ACC112 (cell line): ENCODE measurements at regions not wholly inside any gene's neighbourhood (a gene's known extent, or its start where the extent isn't known, plus 50 kb on each side); places are given as distances from the start of the nearest gene placed in this dataset.
"Not testable (repeated sequence)": the region's sequence is repeated elsewhere in the genome, so short reads cannot be mapped to it uniquely, and the experiment has no call there.

Source experiments
- H2AFZ ChIP-seq: fragments of 200-600 bp; sonication (generic); one replicate; pipeline ENCODE4 v1.6.0; 2017; ENCODE audit warnings: antibody characterized with exemption, low read length; ENCODE audit not compliant: unreplicated experiment
- H3K27ac ChIP-seq: fragments of 200-600 bp; sonication (generic); 2 replicates; pipeline ENCODE4 v1.5.1; 2014; ENCODE audit warnings: low read depth, mild to moderate bottlenecking, antibody characterized with exemption, low read length, moderate library complexity
- H3K27me3 ChIP-seq: fragments of 200-600 bp; sonication (generic); 2 replicates; pipeline ENCODE4 v1.6.1; 2014; ENCODE audit warnings: mild to moderate bottlenecking, antibody characterized with exemption, low read length, moderate library complexity, mixed read lengths; ENCODE audit not compliant: insufficient read depth
- H3K36me3 ChIP-seq: fragments of 200-600 bp; sonication (generic); 2 replicates; pipeline ENCODE4 v1.6.1; 2016; ENCODE audit warnings: mild to moderate bottlenecking, antibody characterized with exemption, low read length, moderate library complexity, mixed read lengths; ENCODE audit not compliant: insufficient read depth
- H3K4me1 ChIP-seq: fragments of 200-600 bp; sonication (generic); one replicate; pipeline ENCODE4 v1.6.1; 2016; ENCODE audit warnings: low read length, mixed read lengths; ENCODE audit not compliant: insufficient read depth, unreplicated experiment, control insufficient read depth
- H3K4me3 ChIP-seq: fragments of 200-600 bp; sonication (generic); 2 replicates; pipeline ENCODE4 v1.5.1; 2014; ENCODE audit warnings: mild to moderate bottlenecking, low read depth, low read length
- H3K79me2 ChIP-seq: fragments of 200-600 bp; sonication (generic); one replicate; pipeline ENCODE4 v1.6.0; 2016; ENCODE audit warnings: low read length; ENCODE audit not compliant: control insufficient read depth, unreplicated experiment, insufficient read depth

- no peak overlapping the region for H3K4me3 ChIP-seq
- H3K79me2 ChIP-seq, result no peaks in the 10 kb centered on the region
- no peaks in the 10 kb centered on the region for H3K36me3 ChIP-seq
- H3K27me3 ChIP-seq, result no peaks in the 10 kb centered on the region
- no peak overlapping the region for H3K27ac ChIP-seq
- no peaks in the 10 kb centered on the region for H3K4me1 ChIP-seq
- no peak overlapping the region for H2AFZ ChIP-seq
Measured at GRCh38 chr2:194550702-194551101, 1106.3 kb upstream of the SLC39A10 start.

DNA sequence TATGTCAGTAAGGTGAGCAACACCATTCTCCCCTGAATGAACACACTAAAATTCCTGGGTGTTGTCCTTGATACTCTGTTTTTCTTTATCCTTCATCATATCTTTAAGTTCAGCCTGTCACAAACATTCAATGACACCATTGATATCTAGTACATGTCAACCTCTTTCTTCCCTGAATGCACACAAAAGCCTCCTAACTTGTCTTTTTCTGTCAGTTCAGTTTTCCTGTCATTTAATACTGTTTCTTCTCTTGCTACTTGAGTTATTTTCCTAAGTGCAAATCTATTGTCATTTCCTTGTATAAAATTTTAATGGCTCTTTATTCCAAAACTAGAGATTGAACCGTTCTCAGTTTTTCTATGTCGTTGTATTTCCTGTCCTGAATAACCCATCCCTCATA lies 1107.6 kb upstream of the SLC39A10 start:
- no peak overlapping the region for H3K27ac ChIP-seq
- no peaks in the 10 kb centered on the region for H3K36me3 ChIP-seq

DNA sequence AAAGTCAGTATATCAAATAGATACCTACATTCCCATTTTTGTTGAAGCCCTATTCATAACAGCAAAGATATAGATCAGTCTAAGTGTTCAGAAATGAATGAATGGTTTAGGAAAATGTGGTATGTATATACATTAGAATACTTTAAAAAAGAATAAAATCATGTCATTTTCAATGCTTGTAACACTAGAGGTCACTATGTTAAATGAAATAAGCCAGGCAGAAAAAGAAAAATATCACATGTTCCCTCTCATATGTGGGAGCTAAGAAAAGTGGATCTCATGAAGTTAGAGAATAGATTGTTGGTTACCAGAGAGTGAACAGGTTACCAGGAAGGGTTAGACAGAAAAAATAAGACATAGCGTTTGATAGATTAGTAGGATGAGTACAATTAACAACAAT lies 1111.0 kb upstream of the SLC39A10 start:
- no peaks in the 10 kb centered on the region for H3K4me1 ChIP-seq
- no peak overlapping the region for H3K4me3 ChIP-seq
- H2AFZ ChIP-seq, result no peak overlapping the region
- no peaks in the 10 kb centered on the region for H3K36me3 ChIP-seq
- H3K27me3 ChIP-seq, result no peaks in the 10 kb centered on the region
- no peak overlapping the region for H3K27ac ChIP-seq
- no peaks in the 10 kb centered on the region for H3K79me2 ChIP-seq

More for the DNA sequence above, 1107.6 kb upstream of the SLC39A10 start:
- Histone ChIP-seq H3K4me3 (no peak overlapping the region), H3K4me1 (no peaks in the 10 kb centered on the region), H2AFZ (no peak overlapping the region), H3K27me3 (no peaks in the 10 kb centered on the region), H3K79me2 (no peaks in the 10 kb centered on the region)

- Histone ChIP-seq H3K27me3 (no peaks in the 10 kb centered on the region), H3K79me2 (no peaks in the 10 kb centered on the region), H2AFZ (no peak overlapping the region), H3K4me1 (no peaks in the 10 kb centered on the region), H3K4me3 (no peak overlapping the region), H3K36me3 (no peaks in the 10 kb centered on the region), H3K27ac (no peak overlapping the region)
Measured at GRCh38 chr2:194539425-194539824, 1117.6 kb upstream of the SLC39A10 start.

DNA sequence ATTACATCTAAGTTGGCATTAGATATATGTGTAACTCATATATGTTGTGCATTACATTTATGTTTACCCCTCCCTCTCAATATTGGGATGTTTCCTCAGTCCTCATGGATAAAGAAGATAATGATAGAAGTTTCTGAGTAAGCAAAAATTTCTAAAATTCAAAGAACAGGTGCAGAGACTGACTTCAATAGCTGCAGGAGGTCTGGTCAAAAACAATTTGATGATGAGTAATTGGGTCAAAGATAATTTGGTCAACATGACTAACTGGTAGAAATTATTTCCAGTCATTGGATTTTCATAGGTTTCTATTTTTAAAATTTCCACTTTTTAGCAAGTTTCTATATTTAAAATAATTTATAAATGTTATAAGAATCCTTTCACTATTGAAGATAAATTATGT lies 1130.9 kb upstream of the SLC39A10 start:
- Histone ChIP-seq H3K27me3 (no peaks in the 10 kb centered on the region), H3K79me2 (no peaks in the 10 kb centered on the region), H3K4me3 (no peak overlapping the region), H2AFZ (no peak overlapping the region), H3K27ac (no peak overlapping the region), H3K4me1 (no peaks in the 10 kb centered on the region), H3K36me3 (no peaks in the 10 kb centered on the region)

- H3K27ac ChIP-seq, result no peak overlapping the region
- H3K4me3 ChIP-seq, result no peak overlapping the region
- no peak overlapping the region for H2AFZ ChIP-seq
- H3K4me1 ChIP-seq, result peaks cover 2% of the 10 kb centered on the region
- H3K79me2 ChIP-seq, result no peaks in the 10 kb centered on the region
- H3K27me3 ChIP-seq, result no peaks in the 10 kb centered on the region
- no peaks in the 10 kb centered on the region for H3K36me3 ChIP-seq
Measured at GRCh38 chr2:194514281-194514680, 1142.7 kb upstream of the SLC39A10 start.

DNA sequence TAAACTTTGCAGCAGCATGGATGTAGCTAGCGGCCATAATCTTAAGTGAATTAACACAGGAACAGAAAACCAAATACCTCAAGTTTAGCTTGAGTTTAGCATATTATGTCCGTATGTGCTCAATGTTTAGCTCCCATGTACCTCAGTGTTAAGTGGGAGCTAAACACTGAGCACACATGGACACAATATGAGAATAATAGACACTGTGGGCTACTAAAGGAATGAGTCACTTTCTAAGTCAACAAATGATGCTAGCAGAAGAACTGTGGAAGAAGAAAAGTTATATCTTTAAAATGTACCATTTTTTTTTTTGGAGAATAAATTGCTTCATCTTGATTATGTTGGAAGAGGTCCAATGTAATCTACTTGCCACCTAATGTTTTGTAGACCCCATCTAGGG lies 1146.0 kb upstream of the SLC39A10 start:
- not testable (repeated sequence) for H3K4me1 ChIP-seq, H3K79me2 ChIP-seq, H3K36me3 ChIP-seq, H3K27ac ChIP-seq, H3K4me3 ChIP-seq, H2AFZ ChIP-seq, H3K27me3 ChIP-seq

GRCh38 chr2:194504876-194505275 lies 1152.2 kb upstream of the SLC39A10 start:
- not testable (repeated sequence) for H3K4me3 ChIP-seq, H3K4me1 ChIP-seq, H3K79me2 ChIP-seq, H3K27me3 ChIP-seq, H2AFZ ChIP-seq, H3K27ac ChIP-seq, H3K36me3 ChIP-seq

GRCh38 chr2:194495046-194495445 lies 1162.0 kb upstream of the SLC39A10 start:
- Histone ChIP-seq H3K27ac (no peak overlapping the region), H3K4me3 (no peak overlapping the region), H2AFZ (no peak overlapping the region), H3K36me3 (no peaks in the 10 kb centered on the region), H3K4me1 (no peaks in the 10 kb centered on the region), H3K79me2 (no peaks in the 10 kb centered on the region), H3K27me3 (no peaks in the 10 kb centered on the region)

DNA sequence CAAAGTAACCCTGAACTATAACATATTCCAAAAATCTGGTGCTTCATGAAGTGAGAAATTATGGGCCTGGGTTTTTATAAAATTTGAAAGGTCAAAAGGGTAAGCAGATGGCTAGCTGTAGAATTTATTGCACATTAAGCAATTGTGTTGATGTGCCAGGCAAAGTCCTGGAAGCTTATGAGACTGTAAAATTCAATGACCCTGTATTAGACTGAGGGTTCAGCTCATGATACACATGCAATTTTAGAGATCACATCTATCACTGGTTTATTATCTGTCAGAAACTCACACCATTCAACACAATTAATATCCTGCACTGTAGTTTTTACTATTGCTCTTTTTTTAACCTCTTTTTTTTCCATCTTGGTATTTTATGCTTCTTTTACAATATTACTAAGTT lies 1162.6 kb upstream of the SLC39A10 start:
- Histone ChIP-seq H3K27me3 (no peaks in the 10 kb centered on the region), H3K4me3 (no peak overlapping the region), H3K27ac (no peak overlapping the region), H3K4me1 (no peaks in the 10 kb centered on the region), H2AFZ (no peak overlapping the region), H3K36me3 (no peaks in the 10 kb centered on the region), H3K79me2 (no peaks in the 10 kb centered on the region)

DNA sequence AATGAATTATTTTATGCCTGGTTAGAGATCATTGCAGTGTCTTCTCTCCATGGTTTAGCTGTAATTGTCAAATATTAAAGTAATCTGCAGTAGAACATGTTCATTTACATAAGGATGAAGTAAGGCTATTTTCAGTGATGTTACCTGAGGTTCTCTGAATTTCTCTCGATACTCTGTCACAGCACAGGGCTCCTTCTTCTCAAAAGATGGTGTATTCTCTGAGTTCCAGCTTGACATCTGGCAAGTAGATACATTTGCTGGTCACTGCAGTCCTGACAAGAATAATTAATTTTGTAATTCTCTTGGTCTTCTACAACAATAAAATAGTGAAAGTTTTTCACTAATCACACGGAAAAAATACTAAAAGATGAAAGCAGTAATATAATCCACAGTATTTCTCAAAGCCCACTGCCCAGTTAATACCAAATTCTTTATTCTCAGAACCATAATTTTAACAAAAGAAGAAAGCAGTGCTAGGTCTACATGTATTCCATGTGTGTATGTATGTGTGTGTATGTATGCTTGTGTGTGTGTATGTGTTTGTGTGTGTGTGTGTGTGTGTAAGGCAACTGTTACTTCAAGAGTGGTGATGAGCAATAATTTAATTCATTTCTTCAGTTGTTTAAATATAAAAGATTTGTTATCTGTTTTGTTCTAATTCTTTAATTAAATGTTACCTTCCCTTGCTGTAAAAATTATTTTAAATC lies 1165.5 kb upstream of the SLC39A10 start:
- Histone ChIP-seq H3K36me3 (no peaks in the 10 kb centered on the region), H3K79me2 (no peaks in the 10 kb centered on the region), H3K4me3 (no peak overlapping the region), H3K27ac (no peak overlapping the region), H2AFZ (no peak overlapping the region), H3K27me3 (no peaks in the 10 kb centered on the region), H3K4me1 (no peaks in the 10 kb centered on the region)
